ENCODE measurements at regions not wholly inside any gene's neighbourhood (a gene's known extent, or its start where the extent isn't known, plus 50 kb on each side); places are given as distances from the start of the nearest gene placed in this dataset.

DNA sequence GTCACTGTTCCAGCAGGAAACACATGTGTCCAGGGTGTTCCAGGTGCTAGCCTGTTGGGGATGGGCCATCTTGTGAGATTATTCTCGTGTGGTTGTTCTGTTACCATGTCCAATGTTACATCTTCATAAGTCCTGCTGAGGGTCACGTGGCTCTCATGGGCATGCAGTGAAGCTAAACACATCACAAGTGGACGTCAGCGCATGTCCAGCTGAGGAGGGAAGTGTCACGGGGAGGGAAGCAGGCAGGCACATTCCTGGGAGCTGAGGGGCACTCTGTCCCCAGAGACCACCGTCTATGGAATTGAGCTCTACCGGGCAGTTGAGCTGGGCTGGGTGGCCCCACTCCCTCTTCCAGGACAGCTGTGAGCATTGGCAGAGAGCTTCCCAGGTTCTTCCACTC, 155.3 kb upstream of the TWIST2 start:
- TF ChIP-seq, protein P1, sequence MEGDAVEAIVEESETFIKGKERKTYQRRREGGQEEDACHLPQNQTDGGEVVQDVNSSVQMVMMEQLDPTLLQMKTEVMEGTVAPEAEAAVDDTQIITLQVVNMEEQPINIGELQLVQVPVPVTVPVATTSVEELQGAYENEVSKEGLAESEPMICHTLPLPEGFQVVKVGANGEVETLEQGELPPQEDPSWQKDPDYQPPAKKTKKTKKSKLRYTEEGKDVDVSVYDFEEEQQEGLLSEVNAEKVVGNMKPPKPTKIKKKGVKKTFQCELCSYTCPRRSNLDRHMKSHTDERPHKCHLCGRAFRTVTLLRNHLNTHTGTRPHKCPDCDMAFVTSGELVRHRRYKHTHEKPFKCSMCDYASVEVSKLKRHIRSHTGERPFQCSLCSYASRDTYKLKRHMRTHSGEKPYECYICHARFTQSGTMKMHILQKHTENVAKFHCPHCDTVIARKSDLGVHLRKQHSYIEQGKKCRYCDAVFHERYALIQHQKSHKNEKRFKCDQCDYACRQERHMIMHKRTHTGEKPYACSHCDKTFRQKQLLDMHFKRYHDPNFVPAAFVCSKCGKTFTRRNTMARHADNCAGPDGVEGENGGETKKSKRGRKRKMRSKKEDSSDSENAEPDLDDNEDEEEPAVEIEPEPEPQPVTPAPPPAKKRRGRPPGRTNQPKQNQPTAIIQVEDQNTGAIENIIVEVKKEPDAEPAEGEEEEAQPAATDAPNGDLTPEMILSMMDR (IDR thresholded peaks at IDR 0.05; ENCODE audit: insufficient read depth, missing control alignments): no peak
- DNase-seq (ENCODE audit: insufficient read length, low spot score) (no peak), FAIRE-seq (no peak)

DNA sequence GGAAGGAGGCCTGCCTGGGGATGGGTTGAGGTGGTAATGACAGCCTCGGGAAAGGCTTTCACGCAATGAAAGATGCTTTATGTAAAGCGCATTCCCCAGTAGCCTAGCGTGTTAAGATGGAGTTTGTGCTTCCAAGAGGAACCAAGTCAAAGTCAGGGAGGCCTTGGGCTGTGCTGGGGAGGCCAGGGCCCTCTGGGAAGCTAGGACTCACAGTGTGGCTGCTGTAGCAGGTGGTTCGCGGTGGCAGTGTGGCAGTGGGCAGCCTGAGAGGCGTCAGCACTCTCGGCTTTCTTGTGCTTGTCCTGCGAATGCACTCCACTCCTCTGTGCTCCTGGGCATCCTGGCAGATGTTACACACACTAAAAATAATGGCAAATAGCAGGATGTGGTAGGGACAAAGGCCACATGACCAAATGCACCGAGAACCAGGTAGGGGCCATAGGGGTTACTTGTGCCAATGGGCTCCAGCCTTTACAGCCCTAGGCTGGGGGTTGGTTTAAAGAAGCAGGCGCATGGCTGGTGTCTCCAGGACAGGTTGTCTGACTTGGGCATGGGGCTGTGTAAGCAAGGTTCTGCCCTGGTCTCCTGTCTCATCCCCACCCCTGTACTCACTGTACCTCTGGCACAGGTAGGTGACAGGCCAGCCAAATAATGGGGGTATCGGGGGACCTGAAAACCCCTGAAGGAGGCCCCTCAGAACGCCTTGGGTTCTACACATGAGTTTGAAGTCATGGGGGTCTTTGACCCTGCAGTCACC, 154.4 kb upstream of the TWIST2 start:
- FAIRE-seq (no peak), DNase-seq (ENCODE audit: insufficient read length, low spot score) (no peak)
- TF ChIP-seq, protein P1 (IDR thresholded peaks at IDR 0.05; ENCODE audit: insufficient read depth, missing control alignments): no peak

DNA sequence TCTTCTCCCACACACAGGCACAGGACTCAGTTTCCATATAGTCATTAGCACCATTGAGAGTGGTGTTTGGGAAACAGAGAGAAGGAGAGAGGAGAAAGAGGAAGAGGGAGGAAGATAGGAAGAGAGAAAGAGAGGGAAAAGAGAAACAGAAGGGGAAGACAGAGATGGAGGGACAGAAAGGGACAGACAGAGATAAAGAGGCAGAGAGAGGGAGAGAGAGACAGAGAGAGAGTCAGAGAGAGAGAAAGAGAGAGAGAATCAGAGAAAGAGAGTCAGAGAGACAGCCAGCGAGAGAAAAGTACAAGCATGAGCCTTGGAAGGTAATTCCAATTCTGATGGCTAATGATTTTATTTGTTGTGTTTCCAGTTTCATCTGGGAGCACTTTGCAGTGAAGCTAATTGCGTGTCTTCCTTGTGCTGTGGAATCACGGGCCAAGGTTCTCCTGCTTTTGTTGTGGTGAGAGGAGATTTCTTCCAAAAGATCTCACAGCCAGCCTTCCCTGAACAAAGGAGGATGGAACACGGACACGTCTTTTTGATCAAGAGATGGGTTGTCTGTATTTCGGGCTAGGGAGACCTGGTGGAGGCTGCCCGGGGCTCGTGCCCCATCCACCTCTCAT, 153.6 kb upstream of the TWIST2 start:
- DNase-seq (ENCODE audit: insufficient read length, low spot score) (no peak), FAIRE-seq (no peak)
- TF ChIP-seq, protein P1 (IDR thresholded peaks at IDR 0.05; ENCODE audit: insufficient read depth, missing control alignments): no peak

DNA sequence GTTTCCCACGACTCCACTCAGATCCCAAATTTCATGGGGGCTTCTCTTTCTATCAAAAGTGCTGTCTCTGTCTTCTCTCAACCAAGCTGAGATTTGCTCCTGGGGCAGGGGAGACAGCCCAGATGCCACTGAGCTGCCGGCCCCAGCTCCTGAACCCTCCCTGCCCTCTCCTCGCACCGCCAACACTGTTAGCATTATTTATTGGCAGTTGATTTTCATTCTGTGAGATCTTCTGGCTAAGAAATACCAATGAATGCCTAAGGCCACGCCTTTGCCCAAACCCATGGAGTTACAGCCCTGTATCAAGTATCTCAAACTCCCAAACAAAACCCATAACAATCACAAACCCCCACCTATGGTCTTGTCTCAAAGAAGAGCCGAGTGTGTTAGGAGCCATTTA, 153.0 kb upstream of the TWIST2 start:
- DNase-seq (ENCODE audit: insufficient read length, low spot score): no peak
- no peak for FAIRE-seq
- TF ChIP-seq, protein P1 (IDR thresholded peaks at IDR 0.05; ENCODE audit: insufficient read depth, missing control alignments): no peak

DNA sequence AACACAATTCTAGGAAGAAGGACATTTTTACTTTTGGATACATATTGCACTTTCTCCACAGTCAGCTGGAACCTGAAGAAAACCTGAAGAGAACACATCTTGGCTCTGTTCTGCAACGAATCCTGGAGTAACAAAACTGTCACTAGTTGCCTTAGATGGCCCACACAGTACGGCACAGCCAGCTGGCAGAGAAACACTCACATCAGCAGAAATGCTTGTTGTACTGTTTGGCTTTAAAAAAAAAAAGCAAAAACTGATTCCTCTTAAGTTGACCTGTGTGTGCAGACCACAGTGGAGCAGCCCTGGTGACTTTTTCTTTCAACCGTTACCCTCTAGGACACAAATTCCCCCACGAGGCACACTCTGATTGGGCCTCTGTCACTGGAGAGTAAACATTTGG, 152.3 kb upstream of the TWIST2 start:
- DNase-seq (ENCODE audit: insufficient read length, low spot score) (no peak), FAIRE-seq (no peak)
- TF ChIP-seq, protein P1 (IDR thresholded peaks at IDR 0.05; ENCODE audit: insufficient read depth, missing control alignments): no peak

DNA sequence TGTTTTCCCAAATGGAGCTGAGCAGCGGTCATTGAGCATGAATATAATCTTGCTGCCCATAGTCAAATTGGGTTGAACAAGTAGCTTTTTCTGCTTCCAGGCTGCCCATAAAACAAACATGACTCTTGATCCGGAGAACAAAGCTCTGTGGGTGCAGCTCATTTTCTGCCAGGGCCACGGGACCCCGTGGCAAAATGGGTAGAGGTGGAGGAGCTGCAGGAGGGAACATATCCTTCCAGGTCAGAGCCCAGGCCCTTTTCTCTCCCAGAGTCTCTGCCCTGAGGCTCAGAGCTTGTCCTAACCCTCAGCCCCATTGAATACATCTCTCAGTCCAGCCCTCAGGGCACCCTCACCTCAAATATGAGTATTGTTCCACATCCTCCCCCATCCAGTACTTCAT, 151.6 kb upstream of the TWIST2 start:
- TF ChIP-seq, protein P1 (IDR thresholded peaks at IDR 0.05; ENCODE audit: insufficient read depth, missing control alignments): no peak
- DNase-seq (ENCODE audit: insufficient read length, low spot score) (no peak), FAIRE-seq (no peak)

DNA sequence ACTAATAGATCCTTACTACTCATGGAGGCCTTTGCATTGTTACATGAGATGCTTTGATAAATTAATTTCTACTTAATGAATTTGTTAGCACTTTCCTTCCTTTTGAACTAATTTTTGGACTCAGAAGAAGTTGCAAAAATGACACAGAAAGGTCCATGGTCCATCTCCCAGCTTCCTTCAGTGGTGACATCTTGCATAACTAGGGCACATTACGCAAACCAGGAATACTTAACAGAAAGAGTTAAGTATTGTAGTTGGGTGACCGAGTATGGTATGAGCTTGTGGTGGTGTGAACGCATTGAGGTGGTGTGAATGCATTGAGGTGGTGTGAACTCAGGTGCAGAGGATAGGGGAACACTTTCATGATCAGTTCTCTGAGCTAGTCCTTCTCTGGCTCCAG, 151.1 kb upstream of the TWIST2 start:
- FAIRE-seq (no peak), DNase-seq (ENCODE audit: insufficient read length, low spot score) (no peak)
- TF ChIP-seq, protein P1 (IDR thresholded peaks at IDR 0.05; ENCODE audit: insufficient read depth, missing control alignments): no peak
